ENCODE measurements at regions not wholly inside any gene's neighbourhood (a gene's known extent, or its start where the extent isn't known, plus 50 kb on each side); places are given as distances from the start of the nearest gene placed in this dataset.

DNA sequence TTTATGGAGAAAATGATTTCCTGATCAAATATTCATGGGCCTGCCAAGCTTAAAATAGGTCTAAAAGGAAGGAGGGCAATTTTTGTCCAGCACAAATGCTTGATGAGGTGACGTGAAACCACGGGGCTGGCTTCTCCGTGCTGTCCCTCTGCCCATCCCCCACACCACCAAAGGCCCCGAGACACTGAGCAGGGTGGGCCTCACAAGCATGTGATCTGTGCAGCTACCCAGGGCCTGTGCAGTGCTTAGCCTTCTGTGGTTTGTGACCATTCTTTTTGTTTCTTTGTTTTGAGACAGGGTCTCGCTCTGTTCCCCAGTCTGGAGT is 94.8 kb upstream of the RTL6 start:
- Histone ChIP-seq H3K4me3 (no peak overlapping the region), H3K9me3 (no peaks in the 10 kb centered on the region; the same call in 2 of the 3 replicates), H3K4me1 (no peaks in the 10 kb centered on the region), H3K4me2 (no peak overlapping the region), H3K27ac (no peak overlapping the region)
- TF ChIP-seq MYC (IDR thresholded peaks at IDR 0.05; ENCODE audit: borderline replicate concordance, low read length) (no peak), ELK1 (IDR thresholded peaks at IDR 0.05; ENCODE audit: low read depth, low read length) (no peak), HDAC2 (IDR thresholded peaks at IDR 0.05) (no peak), POLR2A (IDR thresholded peaks at IDR 0.05; ENCODE audit: low read length) (no peak), ZFP36 (IDR thresholded peaks at IDR 0.05; ENCODE audit: borderline replicate concordance, partially characterized antibody) (no peak), FOSL2 (IDR thresholded peaks at IDR 0.05) (no peak), FOSL2 (CRISPR knock-in tag; IDR thresholded peaks at IDR 0.05) (no peak), USF2 (IDR thresholded peaks at IDR 0.05) (no peak), PHF8 (IDR thresholded peaks at IDR 0.05; ENCODE audit: borderline replicate concordance, low read depth) (no peak), SMC3 (IDR thresholded peaks at IDR 0.05) (no peak), BCL3 (IDR thresholded peaks at IDR 0.05) (no peak), CBX8 (IDR thresholded peaks at IDR 0.05) (no peak), NFE2L2 (conservative IDR thresholded peaks at IDR 0.05; ENCODE audit: low read length) (no peak), RCOR1 (IDR thresholded peaks at IDR 0.05; ENCODE audit: low read depth, low read length) (no peak), CHD2 (IDR thresholded peaks at IDR 0.05; ENCODE audit: low read length, partially characterized antibody) (no peak), HOXB13 (CRISPR knock-in tag; IDR thresholded peaks at IDR 0.05; ENCODE audit: low read depth) (no peak)
- TF ChIP-seq, protein P1, sequence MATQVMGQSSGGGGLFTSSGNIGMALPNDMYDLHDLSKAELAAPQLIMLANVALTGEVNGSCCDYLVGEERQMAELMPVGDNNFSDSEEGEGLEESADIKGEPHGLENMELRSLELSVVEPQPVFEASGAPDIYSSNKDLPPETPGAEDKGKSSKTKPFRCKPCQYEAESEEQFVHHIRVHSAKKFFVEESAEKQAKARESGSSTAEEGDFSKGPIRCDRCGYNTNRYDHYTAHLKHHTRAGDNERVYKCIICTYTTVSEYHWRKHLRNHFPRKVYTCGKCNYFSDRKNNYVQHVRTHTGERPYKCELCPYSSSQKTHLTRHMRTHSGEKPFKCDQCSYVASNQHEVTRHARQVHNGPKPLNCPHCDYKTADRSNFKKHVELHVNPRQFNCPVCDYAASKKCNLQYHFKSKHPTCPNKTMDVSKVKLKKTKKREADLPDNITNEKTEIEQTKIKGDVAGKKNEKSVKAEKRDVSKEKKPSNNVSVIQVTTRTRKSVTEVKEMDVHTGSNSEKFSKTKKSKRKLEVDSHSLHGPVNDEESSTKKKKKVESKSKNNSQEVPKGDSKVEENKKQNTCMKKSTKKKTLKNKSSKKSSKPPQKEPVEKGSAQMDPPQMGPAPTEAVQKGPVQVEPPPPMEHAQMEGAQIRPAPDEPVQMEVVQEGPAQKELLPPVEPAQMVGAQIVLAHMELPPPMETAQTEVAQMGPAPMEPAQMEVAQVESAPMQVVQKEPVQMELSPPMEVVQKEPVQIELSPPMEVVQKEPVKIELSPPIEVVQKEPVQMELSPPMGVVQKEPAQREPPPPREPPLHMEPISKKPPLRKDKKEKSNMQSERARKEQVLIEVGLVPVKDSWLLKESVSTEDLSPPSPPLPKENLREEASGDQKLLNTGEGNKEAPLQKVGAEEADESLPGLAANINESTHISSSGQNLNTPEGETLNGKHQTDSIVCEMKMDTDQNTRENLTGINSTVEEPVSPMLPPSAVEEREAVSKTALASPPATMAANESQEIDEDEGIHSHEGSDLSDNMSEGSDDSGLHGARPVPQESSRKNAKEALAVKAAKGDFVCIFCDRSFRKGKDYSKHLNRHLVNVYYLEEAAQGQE (IDR thresholded peaks at IDR 0.05), result no peak
- TF ChIP-seq, protein P2, sequence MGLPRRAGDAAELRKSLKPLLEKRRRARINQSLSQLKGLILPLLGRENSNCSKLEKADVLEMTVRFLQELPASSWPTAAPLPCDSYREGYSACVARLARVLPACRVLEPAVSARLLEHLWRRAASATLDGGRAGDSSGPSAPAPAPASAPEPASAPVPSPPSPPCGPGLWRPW (IDR thresholded peaks at IDR 0.05), result no peak
- TF ChIP-seq, protein P3, sequence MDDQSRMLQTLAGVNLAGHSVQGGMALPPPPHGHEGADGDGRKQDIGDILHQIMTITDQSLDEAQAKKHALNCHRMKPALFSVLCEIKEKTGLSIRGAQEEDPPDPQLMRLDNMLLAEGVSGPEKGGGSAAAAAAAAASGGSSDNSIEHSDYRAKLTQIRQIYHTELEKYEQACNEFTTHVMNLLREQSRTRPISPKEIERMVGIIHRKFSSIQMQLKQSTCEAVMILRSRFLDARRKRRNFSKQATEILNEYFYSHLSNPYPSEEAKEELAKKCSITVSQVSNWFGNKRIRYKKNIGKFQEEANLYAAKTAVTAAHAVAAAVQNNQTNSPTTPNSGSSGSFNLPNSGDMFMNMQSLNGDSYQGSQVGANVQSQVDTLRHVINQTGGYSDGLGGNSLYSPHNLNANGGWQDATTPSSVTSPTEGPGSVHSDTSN (IDR thresholded peaks at IDR 0.05), result no peak
- POLR2A ChIA-PET, result no interaction called here
- CTCF ChIA-PET, result interaction anchor here (0.6 to 0.8 kb wide), 2 partner anchors 31 to 1208 kb away, joined by 3 read pairs; no protein-coding TSS in a partner anchor
- FAIRE-seq (no peak), ATAC-seq (no peak), DNase-seq (ENCODE audit: low read depth in 1 of 2, low spot score in 1 of 2) (no peak)
- 79% methylated on average over 5 of the region's 5 CpGs for WGBS (ENCODE audit: missing lambda C conversion rate)
